Activated CD8-positive, alpha-beta memory T cell treated with anti-CD3 and anti-CD28 coated beads, Interleukin-2, amount 10 ng/mL, durations not matched to agents 7 days and 5 days (primary cell): ENCODE measurements at regions not wholly inside any gene's neighbourhood (a gene's known extent, or its start where the extent isn't known, plus 50 kb on each side); places are given as distances from the start of the nearest gene placed in this dataset.

ENCODE experiments used
- ATAC-seq: fragments of 150-1000 bp; cut with Tn5 transposase; one replicate; pipeline ENCODE4 v1.10.0; 2021; ENCODE audit warnings: moderate library complexity
- CTCF ChIA-PET: fragments of 350-600 bp; sonication (Branson Sonifier 250); formaldehyde crosslinking; loops from one replicate; lab custom pipeline; 2021; ENCODE audit warnings: antibody characterized with exemption; lab: Charles Lee
- DNase-seq: peaks from one replicate; pipeline ENCODE4 v3.0.0-alpha.2; 2020
- H3K27ac Mint-ChIP-seq: one replicate; pipeline ENCODE4 v1.8.0; 2021; ENCODE audit warnings: mild to moderate bottlenecking, mixed read lengths
- H3K27me3 Mint-ChIP-seq: one replicate; pipeline ENCODE4 v1.8.0; 2021; ENCODE audit warnings: mixed read lengths
- H3K36me3 Mint-ChIP-seq: one replicate; pipeline ENCODE4 v1.8.0; 2021; ENCODE audit warnings: mild to moderate bottlenecking, mixed read lengths
- H3K4me1 Mint-ChIP-seq: one replicate; pipeline ENCODE4 v1.8.0; 2021; ENCODE audit warnings: mixed read lengths
- H3K4me3 Mint-ChIP-seq: one replicate; pipeline ENCODE4 v1.8.0; 2021; ENCODE audit warnings: mild to moderate bottlenecking, moderate library complexity, mixed read lengths
- H3K9me3 Mint-ChIP-seq: one replicate; pipeline ENCODE4 v1.8.0; 2022; ENCODE audit warnings: low read depth, mixed read lengths

DNA sequence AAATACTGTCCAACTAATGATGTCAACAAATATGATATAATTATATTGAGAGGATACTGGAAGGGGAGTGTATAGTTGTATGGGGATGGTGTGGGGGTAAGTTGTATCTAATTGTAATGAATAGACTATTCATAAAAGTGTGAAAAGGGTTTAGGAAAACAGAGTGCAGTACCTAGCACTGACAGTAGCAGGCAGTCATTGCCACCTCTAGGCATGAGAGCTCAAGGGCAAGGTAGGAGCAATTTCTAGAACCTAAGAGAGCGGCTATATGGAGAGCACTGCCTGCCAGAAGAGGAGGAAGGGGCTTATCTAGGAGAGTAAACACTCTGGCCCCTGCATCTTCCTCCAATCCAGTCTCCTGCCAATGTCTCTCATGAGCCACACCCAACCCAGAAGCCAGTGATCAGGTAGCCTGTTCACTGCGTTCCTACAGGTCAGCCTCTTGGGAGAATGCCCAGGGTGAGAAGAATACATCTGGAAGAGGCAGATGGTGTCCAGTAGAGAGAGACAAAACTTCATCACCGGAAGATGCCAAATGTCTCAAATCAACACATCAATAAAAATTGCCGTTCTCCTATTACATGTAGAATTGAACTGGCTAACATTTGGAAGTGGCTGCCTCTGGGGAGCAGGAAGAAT lies 200.0 kb downstream of the LY86 start:
- no peak overlapping the region for H3K27ac Mint-ChIP-seq
- H3K27me3 Mint-ChIP-seq, result peaks cover 5% of the 10 kb centered on the region
- H3K36me3 Mint-ChIP-seq, result peaks cover 6% of the 10 kb centered on the region
- DNase-seq (no peak), ATAC-seq (peak; percentile 61)
- H3K4me3 Mint-ChIP-seq, result no peak overlapping the region
- peaks cover 32% of the 10 kb centered on the region for H3K4me1 Mint-ChIP-seq
- CTCF ChIA-PET, result interaction anchor here (0.9 to 1.6 kb wide), 4 partner anchors 111 to 285 kb away, joined by 3 read pairs; no protein-coding TSS in a partner anchor
- H3K9me3 Mint-ChIP-seq, result no peaks in the 10 kb centered on the region

DNA sequence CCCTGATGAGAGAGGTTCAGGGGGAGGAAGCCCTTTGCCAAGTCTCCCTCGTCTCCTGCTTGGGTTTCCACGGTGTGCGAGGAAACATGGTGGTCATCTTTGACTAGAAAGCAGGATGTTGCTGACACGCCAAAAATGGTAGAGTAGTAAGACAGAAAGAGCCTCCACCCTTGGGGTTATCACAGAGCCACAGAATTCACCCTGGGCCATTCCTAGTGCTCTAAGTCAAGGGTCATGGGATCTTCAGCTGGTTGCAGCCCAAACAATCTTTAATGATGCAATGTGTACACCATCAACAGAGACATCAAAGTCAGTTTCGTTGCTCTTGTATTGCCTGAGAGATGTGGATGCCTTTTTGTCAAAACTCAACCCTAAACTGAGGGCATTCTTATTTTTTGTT lies 201.9 kb downstream of the LY86 start:
- H3K4me3 Mint-ChIP-seq, result no peak overlapping the region
- DNase-seq (no peak), ATAC-seq (no peak)
- no peak overlapping the region for H3K27ac Mint-ChIP-seq
- H3K4me1 Mint-ChIP-seq, result peaks cover 45% of the 10 kb centered on the region
- H3K36me3 Mint-ChIP-seq, result peaks cover 10% of the 10 kb centered on the region
- H3K9me3 Mint-ChIP-seq, result no peaks in the 10 kb centered on the region
- CTCF ChIA-PET, result no interaction called here
- H3K27me3 Mint-ChIP-seq, result peaks cover 5% of the 10 kb centered on the region

DNA sequence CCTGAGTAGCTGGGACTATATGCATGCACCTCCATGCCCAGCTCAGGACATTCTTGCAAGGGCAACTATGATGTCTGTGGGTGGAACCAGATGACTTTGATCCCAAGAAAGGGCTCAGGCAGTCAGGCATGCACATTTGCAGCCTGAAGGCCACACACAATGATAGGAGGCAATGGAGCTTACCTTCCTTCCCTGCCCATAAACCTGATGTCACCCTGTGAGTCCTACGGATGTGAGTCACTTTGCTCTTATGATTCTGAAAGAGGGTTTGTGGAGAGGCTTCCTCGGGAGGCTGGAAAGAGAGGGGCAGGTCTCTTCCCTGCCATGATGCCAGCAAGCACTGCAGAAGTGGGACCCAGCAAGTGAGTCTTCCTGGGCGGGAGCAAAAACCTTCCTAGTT lies 202.4 kb downstream of the LY86 start:
- Mint-ChIP-seq H3K27ac (no peak overlapping the region), H3K27me3 (peaks cover 2% of the 10 kb centered on the region), H3K9me3 (no peaks in the 10 kb centered on the region), H3K36me3 (peaks cover 10% of the 10 kb centered on the region), H3K4me3 (no peak overlapping the region), H3K4me1 (peaks cover 50% of the 10 kb centered on the region)
- no peak for ATAC-seq
- DNase-seq, result no peak
- CTCF ChIA-PET, result interaction anchor here (0.7 kb wide), 1 partner anchor 408 kb away, joined by 3 read pairs; no protein-coding TSS in a partner anchor

DNA sequence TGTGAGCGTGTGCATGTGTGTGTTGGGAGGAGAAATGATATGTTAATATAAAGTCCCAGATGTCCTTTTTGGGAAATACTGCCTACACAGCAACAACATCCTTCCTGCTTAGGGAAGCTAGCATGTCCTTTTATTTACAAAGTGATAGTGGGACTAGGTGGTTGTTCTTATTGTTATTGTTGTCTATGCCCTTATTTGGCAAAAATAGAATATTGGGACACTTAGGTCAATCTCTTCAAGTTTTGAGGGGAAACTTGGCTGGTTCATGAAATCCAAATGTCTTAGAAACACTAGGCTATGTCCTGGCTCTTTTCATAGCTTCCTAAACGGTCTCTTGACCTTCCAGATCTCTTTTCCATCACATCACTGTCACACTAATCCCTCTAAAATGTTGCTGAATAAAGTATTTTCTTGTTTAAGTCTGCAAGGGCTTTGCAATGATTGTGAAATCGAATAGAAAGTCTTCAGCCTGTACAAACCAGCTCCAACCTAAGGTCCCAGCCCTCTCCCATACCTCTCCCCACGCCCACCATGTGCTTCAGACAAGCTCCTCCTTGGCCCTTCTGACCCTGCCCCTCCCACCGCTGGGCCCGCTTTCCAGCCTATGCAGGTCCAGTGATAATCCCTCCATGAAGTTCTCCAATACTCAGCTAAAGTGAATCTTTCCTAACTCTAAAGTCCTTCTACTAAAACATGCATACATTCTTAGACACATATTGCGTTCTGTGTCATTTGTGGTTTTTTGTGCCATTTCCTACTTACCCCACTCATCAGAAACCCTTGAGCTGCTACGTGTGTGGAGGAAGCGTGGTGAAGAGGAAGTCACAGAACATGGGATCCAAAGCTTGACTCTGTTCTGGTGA lies 205.1 kb downstream of the LY86 start:
- H3K4me3 Mint-ChIP-seq, result no peak overlapping the region

DNA sequence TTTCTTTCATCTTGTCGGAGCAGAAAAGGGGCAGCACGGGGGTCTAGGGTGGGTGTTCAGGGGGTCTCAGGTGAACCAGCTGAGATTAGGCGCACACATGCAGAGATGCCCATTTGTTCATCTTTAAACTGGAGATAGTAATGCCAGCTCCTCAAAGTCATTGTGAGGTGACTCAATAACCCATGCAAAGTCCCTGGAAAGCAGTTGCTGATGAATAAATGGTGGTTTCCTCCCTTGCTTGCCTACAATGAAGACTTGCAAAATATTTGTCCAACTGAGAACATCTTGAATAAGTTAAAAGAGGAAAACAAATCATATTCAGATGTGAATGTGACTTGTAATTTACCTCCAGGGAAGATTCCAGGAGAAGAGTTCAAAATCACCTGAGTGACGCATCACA lies 206.9 kb downstream of the LY86 start:
- Mint-ChIP-seq H3K27ac (no peak overlapping the region), H3K36me3 (peaks cover 10% of the 10 kb centered on the region), H3K4me3 (no peak overlapping the region), H3K4me1 (peaks cover 80% of the 10 kb centered on the region), H3K27me3 (no peaks in the 10 kb centered on the region), H3K9me3 (no peaks in the 10 kb centered on the region)
- CTCF ChIA-PET, result interaction anchor here (0.9 to 2.3 kb wide), 3 partner anchors 9 to 17 kb away, joined by 3 to 8 read pairs (median 4); no protein-coding TSS in a partner anchor
- DNase-seq, result no peak
- ATAC-seq, result no peak

More for the DNA sequence above, 205.1 kb downstream of the LY86 start:
- CTCF ChIA-PET, result interaction anchor here (0.6 to 2.3 kb wide), 6 partner anchors 9 to 294 kb away, joined by 3 to 8 read pairs (median 3); no protein-coding TSS in a partner anchor
- Mint-ChIP-seq H3K27me3 (no peaks in the 10 kb centered on the region), H3K4me1 (peaks cover 68% of the 10 kb centered on the region), H3K9me3 (no peaks in the 10 kb centered on the region), H3K36me3 (peaks cover 10% of the 10 kb centered on the region), H3K27ac (peak overlapping the region; percentile 73)
- DNase-seq (no peak), ATAC-seq (peak; percentile 62)

DNA sequence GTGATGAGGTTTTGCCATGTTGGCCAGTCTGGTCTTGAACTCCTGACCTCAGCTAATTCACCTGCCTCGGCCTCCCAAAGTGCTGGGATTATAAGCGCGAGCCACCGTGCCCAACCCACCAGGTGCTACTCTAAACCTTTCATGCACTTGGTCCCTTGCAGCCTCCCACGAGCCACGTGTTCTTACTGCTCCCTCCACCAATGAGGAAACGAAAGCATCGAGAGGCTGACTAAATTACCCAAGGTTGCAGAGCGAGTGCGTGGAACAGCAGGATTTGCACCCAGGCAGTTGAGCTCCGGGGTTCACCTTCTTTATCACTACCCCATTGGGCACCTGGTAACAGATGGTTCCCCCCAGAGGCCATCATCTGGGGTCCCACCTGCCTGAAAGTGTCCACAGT lies 208.3 kb downstream of the LY86 start:
- no peaks in the 10 kb centered on the region for H3K27me3 Mint-ChIP-seq
- H3K4me1 Mint-ChIP-seq, result peaks cover 78% of the 10 kb centered on the region
- H3K27ac Mint-ChIP-seq, result peak overlapping the region; percentile 89
- no peak overlapping the region for H3K4me3 Mint-ChIP-seq
- H3K36me3 Mint-ChIP-seq, result peaks cover 10% of the 10 kb centered on the region
- H3K9me3 Mint-ChIP-seq, result no peaks in the 10 kb centered on the region
- DNase-seq (no peak), ATAC-seq (no peak)
- CTCF ChIA-PET, result interaction anchor here (0.6 to 1.7 kb wide), 2 partner anchors 86 to 166 kb away, joined by 3 to 4 read pairs; no protein-coding TSS in a partner anchor

DNA sequence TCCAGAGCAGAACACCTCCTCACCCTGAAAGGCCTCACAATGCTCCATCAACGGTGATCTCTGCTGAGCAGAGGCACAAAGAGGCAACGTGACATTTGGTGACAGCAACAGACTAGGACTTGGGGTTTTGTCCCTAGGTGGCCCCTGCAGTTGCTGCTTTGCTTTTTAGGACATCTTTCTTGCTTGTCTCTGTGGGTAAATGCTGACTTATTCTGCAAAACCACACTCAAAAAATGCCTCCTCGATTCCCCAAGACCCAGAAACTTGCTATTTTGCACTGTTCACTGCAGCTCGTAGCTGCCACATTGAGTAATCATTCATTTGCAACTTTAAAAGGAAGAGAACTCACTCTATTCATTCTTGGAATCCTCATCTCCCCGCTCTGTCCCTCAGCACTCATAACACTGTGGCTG lies 209.9 kb downstream of the LY86 start:
- CTCF ChIA-PET, result interaction anchor here (0.7 to 1.7 kb wide), 3 partner anchors 40 to 84 kb away, joined by 3 to 5 read pairs (median 3); no protein-coding TSS in a partner anchor
- Mint-ChIP-seq H3K36me3 (peaks cover 4% of the 10 kb centered on the region), H3K27me3 (no peaks in the 10 kb centered on the region), H3K27ac (peak overlapping the region; percentile 89), H3K9me3 (no peaks in the 10 kb centered on the region), H3K4me3 (peak overlapping the region; percentile 28), H3K4me1 (peaks cover 72% of the 10 kb centered on the region)
- ATAC-seq, result peak; percentile 59
- DNase-seq, result peak; percentile 75

DNA sequence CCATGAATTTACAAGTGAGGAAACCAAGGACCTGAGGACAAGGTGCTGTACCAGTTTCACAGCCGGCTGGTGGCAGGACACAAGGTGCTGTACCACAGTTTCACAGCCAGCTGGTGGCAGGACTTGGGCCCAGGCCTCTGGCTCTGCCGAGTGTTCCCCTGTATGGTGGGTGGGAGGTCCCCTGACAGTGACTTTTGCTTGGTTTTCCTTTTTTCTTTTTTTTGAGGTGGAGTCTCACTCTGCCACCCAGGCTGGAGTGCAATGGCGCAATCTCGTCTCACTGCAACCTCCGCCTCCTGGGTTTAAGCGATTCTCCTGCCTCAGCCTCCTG lies 212.4 kb downstream of the LY86 start:
- Mint-ChIP-seq H3K4me1 (peaks cover 61% of the 10 kb centered on the region), H3K36me3 (no peaks in the 10 kb centered on the region), H3K27ac (peak overlapping the region; percentile 29), H3K9me3 (no peaks in the 10 kb centered on the region), H3K4me3 (no peak overlapping the region), H3K27me3 (peaks cover under 1% of the 10 kb centered on the region)
- CTCF ChIA-PET, result interaction anchor here (0.7 kb wide), 1 partner anchor 24 kb away, joined by 4 read pairs; no protein-coding TSS in a partner anchor
- no peak for DNase-seq
- no peak for ATAC-seq

DNA sequence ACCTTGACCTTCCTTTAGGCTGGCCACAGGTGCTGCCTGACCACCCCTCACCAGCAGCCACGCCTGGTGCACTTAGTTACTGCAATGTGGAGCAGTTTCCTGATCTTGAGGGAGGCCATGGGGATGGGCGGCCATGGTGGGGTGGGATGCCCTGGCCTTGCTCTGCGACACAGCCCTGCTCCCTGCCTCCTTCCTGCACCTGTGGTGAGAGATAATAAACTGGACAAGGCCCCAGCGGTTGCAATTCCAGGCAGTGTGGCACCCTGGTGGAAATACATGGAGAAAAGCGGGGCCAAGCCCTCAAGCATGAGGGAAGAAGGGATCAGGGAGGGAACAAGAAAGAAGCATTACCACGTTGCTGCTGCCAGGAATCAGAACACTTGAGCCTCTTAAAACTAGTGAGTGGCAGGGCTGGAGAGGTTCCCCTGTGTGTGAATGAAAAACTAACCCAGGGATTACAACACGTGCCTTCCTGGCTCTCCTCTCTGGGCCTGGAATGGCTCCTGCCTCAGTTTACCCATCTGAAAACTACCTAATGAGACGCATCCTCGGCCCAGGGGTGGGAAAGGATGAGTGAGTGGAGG lies 213.2 kb downstream of the LY86 start:
- DNase-seq (peak; percentile 16), ATAC-seq (no peak)
- Mint-ChIP-seq H3K27ac (no peak overlapping the region), H3K4me1 (peaks cover 57% of the 10 kb centered on the region), H3K9me3 (no peaks in the 10 kb centered on the region), H3K4me3 (no peak overlapping the region), H3K36me3 (no peaks in the 10 kb centered on the region), H3K27me3 (peaks cover 8% of the 10 kb centered on the region)
- CTCF ChIA-PET, result interaction anchor here (1.2 kb wide), 1 partner anchor 9 kb away, joined by 4 read pairs; no protein-coding TSS in a partner anchor

DNA sequence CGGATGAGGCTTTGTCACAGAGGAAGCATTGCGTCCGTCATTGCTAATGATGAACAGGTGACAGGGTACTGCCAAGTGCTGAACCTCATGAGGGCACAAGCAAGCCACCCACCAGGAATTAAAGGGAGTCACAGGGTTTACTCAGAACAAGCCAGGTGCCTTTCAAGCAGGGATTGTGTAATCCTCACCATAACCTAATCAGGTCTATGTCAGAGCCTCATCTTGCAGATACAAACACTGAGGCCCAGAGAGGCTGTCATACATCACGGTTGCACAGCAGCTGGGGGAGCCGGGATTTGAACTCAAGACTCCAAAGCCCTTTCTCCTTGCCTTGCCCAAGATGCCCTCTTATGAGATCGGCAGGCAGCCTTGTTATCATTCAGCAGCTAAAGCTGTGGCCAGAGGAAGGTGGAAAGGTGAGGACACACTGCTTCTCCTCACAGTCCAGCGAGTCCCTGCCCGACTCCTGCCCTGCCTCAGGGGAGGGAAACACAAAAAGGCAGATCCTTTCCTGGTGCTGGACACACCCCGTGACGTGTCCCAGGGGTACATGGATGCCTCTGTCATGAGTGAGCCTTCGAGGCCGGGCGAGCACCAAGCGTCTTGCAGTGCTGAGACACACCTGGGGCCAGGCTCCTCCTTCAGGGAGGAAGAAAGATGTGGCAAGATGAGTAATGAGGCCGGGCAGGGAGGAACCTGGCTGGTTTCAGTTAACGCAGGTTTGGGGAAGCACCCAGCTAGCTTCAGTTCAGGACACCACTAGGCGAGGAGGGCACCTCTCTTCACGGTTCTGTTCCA lies 214.9 kb downstream of the LY86 start:
- no peak overlapping the region for H3K27ac Mint-ChIP-seq
- no peaks in the 10 kb centered on the region for H3K9me3 Mint-ChIP-seq
- no peak overlapping the region for H3K4me3 Mint-ChIP-seq
- DNase-seq (peak; percentile 56), ATAC-seq (peak; percentile 35)
- CTCF ChIA-PET, result interaction anchor here (1.2 kb wide), 1 partner anchor 10 kb away, joined by 4 read pairs; no protein-coding TSS in a partner anchor
- H3K4me1 Mint-ChIP-seq, result peaks cover 41% of the 10 kb centered on the region
- H3K27me3 Mint-ChIP-seq, result peaks cover 23% of the 10 kb centered on the region
- H3K36me3 Mint-ChIP-seq, result no peaks in the 10 kb centered on the region

DNA sequence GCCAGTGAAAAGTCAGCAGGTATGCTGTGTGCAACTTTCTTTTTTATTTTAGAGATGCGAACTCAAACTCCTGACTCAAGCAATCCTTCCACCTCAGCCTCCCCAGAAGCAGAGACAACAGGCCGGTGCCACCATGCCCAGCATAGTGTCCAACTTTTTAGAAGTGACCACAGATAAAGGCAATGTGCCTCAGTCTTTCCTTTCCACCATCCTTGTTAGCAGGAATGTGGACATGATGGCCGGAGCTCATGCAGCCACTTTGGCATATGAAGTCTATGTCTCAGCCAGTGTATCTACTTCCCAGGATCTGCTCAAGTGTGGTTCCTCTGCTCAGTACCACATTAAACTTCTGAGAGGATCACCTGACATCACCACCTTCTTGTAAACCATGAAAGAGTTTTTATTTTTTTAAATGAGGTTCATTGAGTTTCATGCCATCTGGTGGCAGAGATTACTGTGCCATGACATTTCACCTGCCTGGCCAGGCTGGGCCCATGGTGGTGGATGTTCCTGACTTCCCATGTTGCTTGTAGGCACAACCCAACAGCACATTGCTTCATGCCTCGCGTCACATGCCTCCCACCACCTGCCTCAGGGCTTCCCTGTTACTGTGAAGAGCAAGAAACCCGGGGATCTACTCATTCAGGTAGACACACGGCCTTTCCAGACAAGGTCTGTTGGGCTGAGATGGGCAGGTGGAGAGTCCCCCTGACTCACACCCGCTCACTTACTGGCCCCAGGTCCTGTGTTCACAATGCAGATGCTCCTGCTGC lies 216.5 kb downstream of the LY86 start:
- ATAC-seq, result no peak
- Mint-ChIP-seq H3K4me3 (no peak overlapping the region), H3K27ac (no peak overlapping the region), H3K36me3 (no peaks in the 10 kb centered on the region), H3K4me1 (peaks cover 26% of the 10 kb centered on the region), H3K9me3 (no peaks in the 10 kb centered on the region), H3K27me3 (peaks cover 32% of the 10 kb centered on the region)
- DNase-seq, result no peak
- CTCF ChIA-PET, result interaction anchor here (2.6 kb wide), 1 partner anchor 11 kb away, joined by 8 read pairs; no protein-coding TSS in a partner anchor
